ENCODE measurements at regions not wholly inside any gene's neighbourhood (a gene's known extent, or its start where the extent isn't known, plus 50 kb on each side); places are given as distances from the start of the nearest gene placed in this dataset.

DNA sequence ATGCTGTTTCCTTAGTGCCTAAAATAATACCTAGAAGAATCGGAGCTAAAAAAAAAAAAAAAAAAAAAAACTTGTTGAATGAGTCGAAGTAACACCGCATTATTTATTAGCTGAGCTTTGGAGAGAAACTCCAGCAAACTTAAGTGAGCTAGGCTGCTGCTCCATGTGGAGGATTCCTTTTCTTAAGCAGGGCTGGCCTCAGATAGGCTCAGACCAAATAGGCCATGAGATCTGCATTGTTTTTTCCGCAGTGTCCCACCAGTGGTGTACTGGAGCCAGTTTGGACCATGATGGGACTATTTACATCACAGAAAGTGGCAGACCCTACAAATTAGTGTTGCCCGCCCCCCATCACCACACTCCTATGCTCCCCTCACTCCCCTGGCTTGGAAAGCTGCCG is 341.4 kb downstream of the DTWD2 start:
- no peak for DNase-seq (ENCODE audit: extremely low read depth, insufficient read length)
- TF ChIP-seq, protein P1, sequence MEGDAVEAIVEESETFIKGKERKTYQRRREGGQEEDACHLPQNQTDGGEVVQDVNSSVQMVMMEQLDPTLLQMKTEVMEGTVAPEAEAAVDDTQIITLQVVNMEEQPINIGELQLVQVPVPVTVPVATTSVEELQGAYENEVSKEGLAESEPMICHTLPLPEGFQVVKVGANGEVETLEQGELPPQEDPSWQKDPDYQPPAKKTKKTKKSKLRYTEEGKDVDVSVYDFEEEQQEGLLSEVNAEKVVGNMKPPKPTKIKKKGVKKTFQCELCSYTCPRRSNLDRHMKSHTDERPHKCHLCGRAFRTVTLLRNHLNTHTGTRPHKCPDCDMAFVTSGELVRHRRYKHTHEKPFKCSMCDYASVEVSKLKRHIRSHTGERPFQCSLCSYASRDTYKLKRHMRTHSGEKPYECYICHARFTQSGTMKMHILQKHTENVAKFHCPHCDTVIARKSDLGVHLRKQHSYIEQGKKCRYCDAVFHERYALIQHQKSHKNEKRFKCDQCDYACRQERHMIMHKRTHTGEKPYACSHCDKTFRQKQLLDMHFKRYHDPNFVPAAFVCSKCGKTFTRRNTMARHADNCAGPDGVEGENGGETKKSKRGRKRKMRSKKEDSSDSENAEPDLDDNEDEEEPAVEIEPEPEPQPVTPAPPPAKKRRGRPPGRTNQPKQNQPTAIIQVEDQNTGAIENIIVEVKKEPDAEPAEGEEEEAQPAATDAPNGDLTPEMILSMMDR (IDR thresholded peaks at IDR 0.05; ENCODE audit: insufficient read depth, low read length, poor library complexity, severe bottlenecking) = no peak

DNA sequence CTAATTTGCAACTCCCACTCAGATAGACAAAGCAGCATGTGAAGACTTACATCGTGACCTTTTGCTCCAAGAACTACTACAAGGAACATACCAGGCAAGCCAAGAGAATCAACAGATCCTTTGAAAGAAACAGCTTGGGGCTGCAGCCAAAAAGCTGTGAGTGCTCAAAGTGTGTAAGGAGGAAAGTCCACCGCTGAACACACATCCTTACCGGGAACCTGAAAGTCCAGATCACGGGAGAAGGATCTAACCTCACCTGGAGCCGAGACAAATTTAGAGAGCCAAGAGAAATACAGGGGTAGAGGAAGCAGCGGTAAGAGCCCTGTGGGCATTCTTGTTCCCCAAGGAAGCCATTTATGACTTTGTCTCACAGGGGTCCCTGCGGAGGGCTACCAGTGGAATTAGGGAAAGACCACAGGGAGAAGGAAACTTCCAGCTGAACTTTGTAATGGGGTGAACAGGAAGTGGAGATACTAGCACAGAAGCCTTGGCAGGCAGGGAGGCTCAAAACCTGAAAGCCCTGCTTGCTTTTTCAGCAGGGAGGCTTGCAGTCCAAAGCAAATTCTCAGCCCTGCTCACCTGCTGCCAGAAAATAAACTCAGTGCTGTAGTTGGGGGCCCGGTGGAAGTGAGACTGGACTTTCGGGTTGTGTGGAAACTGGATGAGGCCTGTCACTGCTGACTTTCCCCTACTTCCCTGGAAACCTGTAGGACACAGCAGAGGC is 350.2 kb downstream of the DTWD2 start:
- TF ChIP-seq, protein P1 (IDR thresholded peaks at IDR 0.05; ENCODE audit: insufficient read depth, low read length, poor library complexity, severe bottlenecking) = no peak
- Histone ChIP-seq H3K36me3 (ENCODE audit: control insufficient read depth, insufficient read depth, low read length) (no peaks in the 10 kb centered on the region), H3K4me3 (replicated peaks; ENCODE audit: low read depth, low read length) (no peak overlapping the region), H3K27me3 (replicated peaks; ENCODE audit: control insufficient read depth, insufficient read depth, low read length) (no peaks in the 10 kb centered on the region)
- no peak for DNase-seq (ENCODE audit: extremely low read depth, insufficient read length)

More for the DNA sequence above, 341.4 kb downstream of the DTWD2 start:
- no peaks in the 10 kb centered on the region for H3K36me3 ChIP-seq (ENCODE audit: control insufficient read depth, insufficient read depth, low read length)
- H3K27me3 ChIP-seq (replicated peaks; ENCODE audit: control insufficient read depth, insufficient read depth, low read length) = no peaks in the 10 kb centered on the region
- no peak overlapping the region for H3K4me3 ChIP-seq (replicated peaks; ENCODE audit: low read depth, low read length)

DNA sequence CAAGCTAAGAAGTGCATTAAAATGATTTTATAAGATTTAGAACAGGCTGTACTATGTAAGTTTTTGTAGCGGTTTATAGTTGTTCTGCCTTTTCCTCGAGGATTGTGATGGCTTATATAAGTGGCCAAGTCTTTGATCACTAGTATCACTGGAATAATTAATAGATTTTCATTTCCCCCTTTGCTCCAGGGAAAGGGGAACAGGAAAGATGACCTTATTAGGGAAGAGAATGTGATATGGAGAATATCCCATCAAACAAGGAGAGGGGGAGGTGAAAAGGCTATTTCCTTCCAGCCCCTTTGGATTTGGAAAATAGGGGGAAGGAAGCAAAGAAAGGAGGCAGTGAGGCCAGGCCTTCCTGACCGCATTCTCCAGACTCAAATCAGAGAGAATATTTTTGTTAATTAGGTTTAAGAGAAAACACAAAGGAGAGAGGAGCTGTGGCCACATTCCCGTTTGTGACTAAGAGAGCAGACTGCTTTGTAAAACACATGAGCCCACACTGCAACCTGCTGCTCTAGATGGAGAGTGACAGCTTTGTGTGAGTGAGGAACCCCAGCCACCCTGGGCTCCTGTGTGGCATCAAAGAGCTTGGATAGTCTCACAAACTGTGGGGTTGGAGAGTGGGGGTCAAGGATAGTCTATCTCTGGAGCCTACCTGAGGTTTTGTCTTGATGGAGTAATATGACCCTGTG is 359.5 kb downstream of the DTWD2 start:
- no peak for DNase-seq (ENCODE audit: extremely low read depth, insufficient read length)
- Histone ChIP-seq H3K36me3 (ENCODE audit: control insufficient read depth, insufficient read depth, low read length) (no peaks in the 10 kb centered on the region), H3K27me3 (replicated peaks; ENCODE audit: control insufficient read depth, insufficient read depth, low read length) (no peaks in the 10 kb centered on the region), H3K4me3 (replicated peaks; ENCODE audit: low read depth, low read length) (no peak overlapping the region)
- TF ChIP-seq, protein P1 (IDR thresholded peaks at IDR 0.05; ENCODE audit: insufficient read depth, low read length, poor library complexity, severe bottlenecking) = no peak

DNA sequence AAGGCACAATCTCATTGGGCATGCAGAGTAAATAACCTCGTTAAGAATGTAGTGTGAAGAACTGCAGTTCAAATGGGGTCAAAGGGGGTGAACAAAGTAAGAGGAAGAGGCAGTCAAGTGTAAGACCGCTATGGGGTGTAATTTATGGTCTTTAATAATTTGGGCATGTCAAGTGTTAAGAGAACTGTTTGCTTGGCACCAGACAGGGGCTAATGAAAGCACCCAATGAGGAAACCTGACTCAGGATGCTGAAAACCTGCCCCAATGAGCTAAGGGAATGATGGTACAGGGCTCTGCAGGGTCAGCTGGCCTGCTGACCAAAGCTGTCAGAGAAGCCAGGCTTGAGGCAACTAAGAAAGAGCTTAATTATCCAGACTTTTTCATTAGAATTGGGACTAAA is 368.1 kb downstream of the DTWD2 start:
- Histone ChIP-seq H3K27me3 (replicated peaks; ENCODE audit: control insufficient read depth, insufficient read depth, low read length) (no peaks in the 10 kb centered on the region), H3K4me3 (replicated peaks; ENCODE audit: low read depth, low read length) (no peak overlapping the region), H3K36me3 (ENCODE audit: control insufficient read depth, insufficient read depth, low read length) (no peaks in the 10 kb centered on the region)
- TF ChIP-seq, protein P1 (IDR thresholded peaks at IDR 0.05; ENCODE audit: insufficient read depth, low read length, poor library complexity, severe bottlenecking) = no peak
- DNase-seq (ENCODE audit: extremely low read depth, insufficient read length) = no peak

DNA sequence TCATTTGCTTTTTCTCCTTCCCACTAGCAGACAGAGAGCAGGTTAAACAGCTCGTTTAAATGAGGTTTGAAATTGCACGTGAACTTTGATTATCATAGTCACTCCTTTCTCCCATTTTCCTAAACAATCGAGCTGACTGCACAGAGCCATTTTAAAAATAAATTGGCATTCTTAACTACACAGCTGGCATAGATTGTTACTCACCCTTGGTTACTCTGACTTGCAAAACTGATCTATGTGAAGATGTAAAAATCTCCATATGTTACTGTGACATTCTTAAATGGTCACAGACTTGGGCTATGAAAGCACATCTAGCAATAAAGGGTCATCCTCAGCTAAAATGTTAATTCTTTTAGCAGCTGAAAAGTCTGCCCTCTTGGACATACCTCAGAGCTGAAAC is 368.5 kb downstream of the DTWD2 start:
- H3K36me3 ChIP-seq (ENCODE audit: control insufficient read depth, insufficient read depth, low read length) = no peaks in the 10 kb centered on the region
- H3K27me3 ChIP-seq (replicated peaks; ENCODE audit: control insufficient read depth, insufficient read depth, low read length) = no peaks in the 10 kb centered on the region
- no peak overlapping the region for H3K4me3 ChIP-seq (replicated peaks; ENCODE audit: low read depth, low read length)
- TF ChIP-seq, protein P1 (IDR thresholded peaks at IDR 0.05; ENCODE audit: insufficient read depth, low read length, poor library complexity, severe bottlenecking) = no peak
- no peak for DNase-seq (ENCODE audit: extremely low read depth, insufficient read length)

Data from GM06990 (cell line).